NCI-H748 (cell line): ENCODE measurements at regions not wholly inside any gene's neighbourhood (a gene's known extent, or its start where the extent isn't known, plus 50 kb on each side); places are given as distances from the start of the nearest gene placed in this dataset.
"Not testable (repeated sequence)": the region's sequence is repeated elsewhere in the genome, so short reads cannot be mapped to it uniquely, and the experiment has no call there.

Source experiments
- DNase-seq: peaks from one replicate; lab custom pipeline; 2025; ENCODE audit not compliant: unreplicated experiment; lab: John Stamatoyannopoulos, UW

GRCh38 chr6:85035766-85036165, 271.4 kb upstream of the TBX18 start:
- no peak for DNase-seq

- DNase-seq, result no peak
Observed at GRCh38 chr6:85033547-85033946, 269.1 kb upstream of the TBX18 start.

- DNase-seq, result no peak
Observed at GRCh38 chr6:85026021-85026420, 261.6 kb upstream of the TBX18 start.

- DNase-seq, result no peak
Observed at GRCh38 chr6:85023721-85024120, 259.3 kb upstream of the TBX18 start.

- no peak for DNase-seq
Observed at GRCh38 chr6:85017352-85017751, 253.0 kb upstream of the TBX18 start.

- DNase-seq, result no peak
Observed at GRCh38 chr6:85016726-85017125, 252.3 kb upstream of the TBX18 start.

GRCh38 chr6:85015396-85015990, 251.1 kb upstream of the TBX18 start:
- DNase-seq, result peak; percentile 59

GRCh38 chr6:85010865-85011264, 246.5 kb upstream of the TBX18 start:
- no peak for DNase-seq

GRCh38 chr6:85008296-85009009, 244.1 kb upstream of the TBX18 start:
- DNase-seq, result no peak

- no peak for DNase-seq
Observed at GRCh38 chr6:85006362-85006761, 242.0 kb upstream of the TBX18 start.

- no peak for DNase-seq
Observed at GRCh38 chr6:85005494-85005893, 241.1 kb upstream of the TBX18 start.

- no peak for DNase-seq
Observed at GRCh38 chr6:85004361-85004995, 240.1 kb upstream of the TBX18 start.

GRCh38 chr6:85002847-85003246, 238.4 kb upstream of the TBX18 start:
- DNase-seq, result no peak

GRCh38 chr6:85000001-85000400, 235.6 kb upstream of the TBX18 start:
- no peak for DNase-seq

GRCh38 chr6:84998223-84998622, 233.8 kb upstream of the TBX18 start:
- no peak for DNase-seq

- DNase-seq, result not testable (repeated sequence)
Observed at GRCh38 chr6:84988766-84989165, 224.4 kb upstream of the TBX18 start.

- not testable (repeated sequence) for DNase-seq
Observed at GRCh38 chr6:84985490-84985889, 221.1 kb upstream of the TBX18 start.

GRCh38 chr6:84979541-84979940, 215.1 kb upstream of the TBX18 start:
- DNase-seq, result no peak

GRCh38 chr6:84977363-84977705, 212.9 kb upstream of the TBX18 start:
- no peak for DNase-seq

- peak; percentile 27 for DNase-seq
Observed at GRCh38 chr6:84976526-84977362, 212.3 kb upstream of the TBX18 start.

GRCh38 chr6:84975316-84975715, 210.9 kb upstream of the TBX18 start:
- no peak for DNase-seq

- no peak for DNase-seq
Observed at GRCh38 chr6:84973606-84974005, 209.2 kb upstream of the TBX18 start.
